HCT116 (cell line): ENCODE measurements at regions not wholly inside any gene's neighbourhood (a gene's known extent, or its start where the extent isn't known, plus 50 kb on each side); places are given as distances from the start of the nearest gene placed in this dataset.

Source experiments
- ATAC-seq: fragments of 200-7000 bp; cut with Tn5 transposase; 2 replicates; pipeline ENCODE4 v1.9.1; 2020; ENCODE audit warnings: mild to moderate bottlenecking, moderate library complexity
- BruUV-seq: library from RNA; stranded (reverse); fragments of 400-500 nt; replicated peaks from 2 replicates; lab custom pipeline; 2021; lab: Mats Ljungman, UMichigan
- CTCF ChIA-PET: fragments of 300-600 bp; sonication (Branson Sonifier 250); formaldehyde crosslinking; loops from one replicate; lab custom pipeline; 2021; ENCODE audit warnings: antibody characterized with exemption; lab: Charles Lee
- POLR2A ChIA-PET: fragments of 300-600, 350-600 bp; sonication (Branson Sonifier 250); formaldehyde crosslinking; loops from one replicate; lab custom pipeline; 2021; ENCODE audit warnings: antibody characterized with exemption; lab: Charles Lee
- RAD21 ChIA-PET, 2 experiments: fragments of 300-600 bp; sonication (Branson Sonifier 250); formaldehyde crosslinking; loops; one replicate each; lab custom pipeline; 2023; ENCODE audit warnings: low total read pairs in 2 of 2; ENCODE audit not compliant: uncharacterized antibody in 2 of 2, unreplicated experiment in 2 of 2, low non-redundant PET in 1 of 2; lab: Charles Lee
- DNase-seq: peaks from one replicate; pipeline ENCODE4 v3.0.0-alpha.2; 2010; ENCODE audit warnings: low read depth, low spot score
- H2AFZ ChIP-seq: fragments of 200-600 bp; shearing (Covaris generic), sonication (generic); 2 replicates; pipeline ENCODE4 v1.6.1; 2017; ENCODE audit warnings: low read depth, mixed run types, mixed read lengths, antibody characterized with exemption, low read length; ENCODE audit not compliant: poor library complexity, severe bottlenecking
- H3K27ac ChIP-seq: 2 replicates; pipeline ENCODE4 v1.5.1; 2012; ENCODE audit warnings: low read depth, low read length
- H3K27me3 ChIP-seq: fragments of 200-600 bp; sonication (generic); 2 replicates; pipeline ENCODE4 v1.6.1; 2016; ENCODE audit warnings: mixed run types, low read length, mixed read lengths; ENCODE audit not compliant: insufficient read depth
- H3K36me3 ChIP-seq, 2 experiments: fragments of 200-500 bp in 1 of 2; fragments of 200-600 bp in 1 of 2; sonication (Bioruptor generic) in 1 of 2; sonication (generic) in 1 of 2; 2 replicates each; pipeline versions ENCODE4 v1.5.1 to v1.6.1; 2014 to 2016; ENCODE audit warnings: low read length in 2 of 2, inconsistent platforms in 1 of 2, mixed read lengths in 1 of 2, mixed run types in 1 of 2; ENCODE audit not compliant: insufficient read depth in 2 of 2, control insufficient read depth in 1 of 2
- H3K4me1 ChIP-seq, 2 experiments: fragments of 200-600 bp in 1 of 2; sonication (generic) in 1 of 2; 2 replicates each; pipeline versions ENCODE4 v1.5.1 to v1.6.1; 2012 to 2017; ENCODE audit warnings: low read length in 2 of 2, inconsistent platforms in 1 of 2, mild to moderate bottlenecking in 1 of 2, mixed read lengths in 1 of 2, mixed run types in 1 of 2, moderate library complexity in 1 of 2; ENCODE audit not compliant: insufficient read depth in 2 of 2, control insufficient read depth in 1 of 2
- H3K4me2 ChIP-seq: fragments of 200-600 bp; sonication (generic); 2 replicates; pipeline ENCODE4 v1.6.1; 2017; ENCODE audit warnings: mixed run types, low read length, mixed read lengths
- H3K4me3 ChIP-seq, 2 experiments: fragments of 200-600 bp in 1 of 2; sonication (generic) in 1 of 2; replicated peaks in 1 of 2; 2 replicates each; pipeline ENCODE4 v1.5.1; 2011 to 2016; ENCODE audit warnings: low read length in 2 of 2, control low read depth in 1 of 2, low read depth in 1 of 2, mild to moderate bottlenecking in 1 of 2, mixed read lengths in 1 of 2, mixed run types in 1 of 2
- H3K79me2 ChIP-seq: fragments of 200-600 bp; sonication (generic); 2 replicates; pipeline ENCODE4 v1.6.1; 2017; ENCODE audit warnings: mild to moderate bottlenecking, mixed run types, low read length, moderate library complexity, mixed read lengths; ENCODE audit not compliant: insufficient read depth
- H3K9ac ChIP-seq: fragments of 200-600 bp; sonication (generic); 2 replicates; pipeline ENCODE4 v1.6.1; 2016; ENCODE audit warnings: low read length, mixed read lengths
- H3K9me2 ChIP-seq: fragments of 200-600 bp; sonication (generic), shearing (Covaris generic); 2 replicates; pipeline ENCODE4 v1.6.1; 2017; ENCODE audit warnings: mixed run types, mild to moderate bottlenecking, moderate library complexity; ENCODE audit not compliant: insufficient read depth
- H3K9me3 ChIP-seq, 2 experiments: fragments of 200-500 bp in 1 of 2; fragments of 200-600 bp in 1 of 2; sonication (Bioruptor generic) in 1 of 2; sonication (generic) in 1 of 2; 2 replicates each; pipeline ENCODE4 v1.6.1; 2014 to 2017; ENCODE audit warnings: low read length in 2 of 2, mixed read lengths in 2 of 2, inconsistent platforms in 1 of 2, low read depth in 1 of 2, mild to moderate bottlenecking in 1 of 2, mixed run types in 1 of 2, moderate library complexity in 1 of 2; ENCODE audit not compliant: control insufficient read depth in 1 of 2, insufficient read depth in 1 of 2
- H4K20me1 ChIP-seq: fragments of 200-600 bp; sonication (generic), shearing (Covaris generic); 2 replicates; pipeline ENCODE4 v1.6.1; 2017; ENCODE audit warnings: mixed run types, mild to moderate bottlenecking, moderate library complexity; ENCODE audit not compliant: insufficient read depth
- CBX3 ChIP-seq: IDR thresholded peaks from 2 replicates; pipeline ENCODE4 v1.6.1; 2012; ENCODE audit warnings: low read depth
- EGR1 ChIP-seq: IDR thresholded peaks from 2 replicates; pipeline ENCODE4 v1.6.1; 2012; ENCODE audit warnings: low read depth
- POLR2A ChIP-seq: IDR thresholded peaks from 2 replicates; pipeline ENCODE4 v1.7.0; 2011; ENCODE audit warnings: borderline replicate concordance; ENCODE audit not compliant: insufficient read depth, insufficient read length; ENCODE audit errors: extremely low read depth
- RAD21 ChIP-seq: IDR thresholded peaks from 2 replicates; pipeline ENCODE4 v1.6.1; 2012; ENCODE audit warnings: low read depth, mild to moderate bottlenecking
- SIN3A ChIP-seq: IDR thresholded peaks from 2 replicates; pipeline ENCODE4 v1.6.1; 2012; ENCODE audit warnings: low read depth
- SP1 ChIP-seq: IDR thresholded peaks from 2 replicates; pipeline ENCODE4 v1.6.1; 2012; ENCODE audit warnings: low read depth
- ZNF274 ChIP-seq: fragments of 200-500 bp; sonication (Bioruptor generic); IDR thresholded peaks from 2 replicates; pipeline ENCODE4 v1.6.1; 2014; ENCODE audit warnings: mild to moderate bottlenecking, low read depth, low read length, inconsistent platforms
- intact Hi-C: fragments of 100-400 bp; cut with micrococcal nuclease; formaldehyde crosslinking; loops from 2 replicates; pipeline ENCODE4 v1.10.0; 2022
- TF ChIP-seq, protein P1 (sequence below): IDR thresholded peaks from 2 replicates; pipeline ENCODE4 v1.6.1; 2012
- TF ChIP-seq, protein P2 (sequence below): IDR thresholded peaks from 2 replicates; pipeline ENCODE4 v1.6.1; 2011; ENCODE audit warnings: mild to moderate bottlenecking, low read length, moderate library complexity; ENCODE audit not compliant: insufficient replicate concordance; ENCODE audit errors: extremely low read depth

DNA sequence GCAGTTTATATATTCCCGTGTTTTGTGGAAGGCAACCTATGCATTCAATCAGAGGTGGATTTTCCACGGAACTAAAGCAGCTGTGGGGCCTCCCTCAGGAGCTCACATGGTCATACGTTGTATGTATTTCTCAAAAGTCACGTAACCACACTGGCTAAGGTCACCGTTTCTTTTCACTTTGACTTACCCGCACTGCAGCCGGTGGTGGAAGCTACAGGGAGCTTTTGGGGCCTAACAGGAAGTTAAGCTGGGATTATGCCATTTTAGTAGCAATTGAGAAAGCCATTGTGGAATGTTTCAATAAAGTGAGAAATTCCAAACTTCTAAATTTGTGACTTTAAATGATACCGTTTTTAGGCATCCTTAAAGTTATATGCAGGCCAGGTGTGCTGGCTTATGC, 111.2 kb upstream of the KLF6 start:
- CTCF ChIA-PET = no interaction called here
- POLR2A ChIA-PET = interaction anchor here (1.3 kb wide), 1 partner anchor 111 kb away, joined by 3 read pairs; the partner anchor contains the start of gene KLF6
- ATAC-seq = no peak
- RAD21 ChIA-PET = interaction anchor here in 1 of 2 experiments (0.5 kb wide), 1 partner anchor 111 kb away, joined by 6 read pairs; the partner anchor contains the start of gene KLF6
- no peaks in the 10 kb centered on the region for H3K9me2 ChIP-seq
- intact Hi-C loops = no loop called here
- BruUV-seq = no TSS peak
- no peak overlapping the region for H3K4me2 ChIP-seq
- no peak for DNase-seq
- TF ChIP-seq RAD21 = no peak
- TF ChIP-seq EGR1 = no peak
- no peak for TF ChIP-seq SIN3A
- TF ChIP-seq ZNF274 = no peak
- TF ChIP-seq, protein P1, sequence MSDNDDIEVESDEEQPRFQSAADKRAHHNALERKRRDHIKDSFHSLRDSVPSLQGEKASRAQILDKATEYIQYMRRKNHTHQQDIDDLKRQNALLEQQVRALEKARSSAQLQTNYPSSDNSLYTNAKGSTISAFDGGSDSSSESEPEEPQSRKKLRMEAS = no peak
- no peak for TF ChIP-seq POLR2A
- no peak for TF ChIP-seq SP1
- TF ChIP-seq, protein P2, sequence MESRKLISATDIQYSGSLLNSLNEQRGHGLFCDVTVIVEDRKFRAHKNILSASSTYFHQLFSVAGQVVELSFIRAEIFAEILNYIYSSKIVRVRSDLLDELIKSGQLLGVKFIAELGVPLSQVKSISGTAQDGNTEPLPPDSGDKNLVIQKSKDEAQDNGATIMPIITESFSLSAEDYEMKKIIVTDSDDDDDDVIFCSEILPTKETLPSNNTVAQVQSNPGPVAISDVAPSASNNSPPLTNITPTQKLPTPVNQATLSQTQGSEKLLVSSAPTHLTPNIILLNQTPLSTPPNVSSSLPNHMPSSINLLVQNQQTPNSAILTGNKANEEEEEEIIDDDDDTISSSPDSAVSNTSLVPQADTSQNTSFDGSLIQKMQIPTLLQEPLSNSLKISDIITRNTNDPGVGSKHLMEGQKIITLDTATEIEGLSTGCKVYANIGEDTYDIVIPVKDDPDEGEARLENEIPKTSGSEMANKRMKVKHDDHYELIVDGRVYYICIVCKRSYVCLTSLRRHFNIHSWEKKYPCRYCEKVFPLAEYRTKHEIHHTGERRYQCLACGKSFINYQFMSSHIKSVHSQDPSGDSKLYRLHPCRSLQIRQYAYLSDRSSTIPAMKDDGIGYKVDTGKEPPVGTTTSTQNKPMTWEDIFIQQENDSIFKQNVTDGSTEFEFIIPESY = no peak
- no peak for TF ChIP-seq CBX3
- no peaks in the 10 kb centered on the region for H3K79me2 ChIP-seq
- H3K9ac ChIP-seq = no peak overlapping the region
- no peaks in the 10 kb centered on the region for H3K9me3 ChIP-seq
- no peak overlapping the region for H3K27ac ChIP-seq
- H4K20me1 ChIP-seq = no peaks in the 10 kb centered on the region
- peaks cover 0 to 45% of the 10 kb centered on the region in 2 experiments; a peak in 2 of 4 replicates for H3K4me1 ChIP-seq
- no peak overlapping the region for H2AFZ ChIP-seq
- no peak overlapping the region for H3K4me3 ChIP-seq
- H3K36me3 ChIP-seq = no peaks in the 10 kb centered on the region
- no peaks in the 10 kb centered on the region for H3K27me3 ChIP-seq
